ES-I3 (cell line): ENCODE measurements at regions not wholly inside any gene's neighbourhood (a gene's known extent, or its start where the extent isn't known, plus 50 kb on each side); places are given as distances from the start of the nearest gene placed in this dataset.

Experiments
- H3K36me3 ChIP-seq: 2 replicates; pipeline ENCODE4 v1.6.1; 2013; ENCODE audit warnings: mild to moderate bottlenecking, low read length, control low read depth, moderate library complexity; ENCODE audit not compliant: insufficient read depth
- H3K4me1 ChIP-seq: 2 replicates; pipeline ENCODE4 v1.6.1; 2013; ENCODE audit warnings: mild to moderate bottlenecking, control low read depth, low read length; ENCODE audit not compliant: insufficient read depth
- H3K9ac ChIP-seq: 2 replicates; pipeline ENCODE4 v1.6.1; 2013; ENCODE audit warnings: low read depth, mild to moderate bottlenecking, low read length, moderate library complexity
- H3K9me3 ChIP-seq: 2 replicates; pipeline ENCODE4 v1.6.1; 2013; ENCODE audit warnings: mild to moderate bottlenecking, low read length, moderate library complexity; ENCODE audit not compliant: control insufficient read depth, insufficient read depth

- Histone ChIP-seq H3K9ac (no peak overlapping the region), H3K9me3 (no peaks in the 10 kb centered on the region), H3K36me3 (no peaks in the 10 kb centered on the region), H3K4me1 (peaks cover 22% of the 10 kb centered on the region; the same call in 1 of the 2 replicates)
These were observed 95.9 kb upstream of the CIBAR2 start for GRCh38 chr16:85208181-85208580.

- Histone ChIP-seq H3K36me3 (no peaks in the 10 kb centered on the region), H3K9ac (no peak overlapping the region), H3K9me3 (no peaks in the 10 kb centered on the region), H3K4me1 (peaks cover 19% of the 10 kb centered on the region; the same call in 1 of the 2 replicates)
These were observed 96.6 kb upstream of the CIBAR2 start for GRCh38 chr16:85208643-85209520.

GRCh38 chr16:85209526-85210121 lies 97.4 kb upstream of the CIBAR2 start:
- H3K9me3 ChIP-seq, result no peaks in the 10 kb centered on the region
- peaks cover 19% of the 10 kb centered on the region; the same call in 1 of the 2 replicates for H3K4me1 ChIP-seq
- H3K9ac ChIP-seq, result no peak overlapping the region
- H3K36me3 ChIP-seq, result no peaks in the 10 kb centered on the region

- H3K9me3 ChIP-seq, result no peaks in the 10 kb centered on the region
- peaks cover 16% of the 10 kb centered on the region; the same call in 1 of the 2 replicates for H3K4me1 ChIP-seq
- no peaks in the 10 kb centered on the region for H3K36me3 ChIP-seq
- no peak overlapping the region for H3K9ac ChIP-seq
These were observed 98.3 kb upstream of the CIBAR2 start for GRCh38 chr16:85210423-85211169.

GRCh38 chr16:85211271-85211801 lies 99.1 kb upstream of the CIBAR2 start:
- Histone ChIP-seq H3K9me3 (no peaks in the 10 kb centered on the region), H3K9ac (no peak overlapping the region), H3K4me1 (peaks cover 9% of the 10 kb centered on the region; the same call in 1 of the 2 replicates), H3K36me3 (no peaks in the 10 kb centered on the region)

- H3K9ac ChIP-seq, result no peak overlapping the region
These were observed 101.8 kb upstream of the CIBAR2 start for GRCh38 chr16:85213926-85214675.

GRCh38 chr16:85215478-85216118 lies 103.3 kb upstream of the CIBAR2 start:
- no peaks in the 10 kb centered on the region; the same call in 1 of the 2 replicates for H3K9me3 ChIP-seq
- H3K9ac ChIP-seq, result no peak overlapping the region
- H3K4me1 ChIP-seq, result peaks cover 4% of the 10 kb centered on the region; the same call in 1 of the 2 replicates
- no peaks in the 10 kb centered on the region for H3K36me3 ChIP-seq

More at GRCh38 chr16:85213926-85214675, 101.8 kb upstream of the CIBAR2 start:
- Histone ChIP-seq H3K36me3 (no peaks in the 10 kb centered on the region), H3K4me1 (peaks cover 5% of the 10 kb centered on the region; the same call in 1 of the 2 replicates), H3K9me3 (no peaks in the 10 kb centered on the region; the same call in 1 of the 2 replicates)

- Histone ChIP-seq H3K36me3 (no peaks in the 10 kb centered on the region), H3K4me1 (peaks cover 5% of the 10 kb centered on the region; the same call in 1 of the 2 replicates), H3K9me3 (no peaks in the 10 kb centered on the region; the same call in 1 of the 2 replicates), H3K9ac (no peak overlapping the region)
These were observed 104.5 kb upstream of the CIBAR2 start for GRCh38 chr16:85216522-85217375.

- peaks cover 5% of the 10 kb centered on the region; the same call in 1 of the 2 replicates for H3K4me1 ChIP-seq
These were observed 108.0 kb upstream of the CIBAR2 start for GRCh38 chr16:85220125-85220839.

GRCh38 chr16:85220964-85221731 lies 108.9 kb upstream of the CIBAR2 start:
- no peaks in the 10 kb centered on the region; the same call in 1 of the 2 replicates for H3K9me3 ChIP-seq
- peaks cover 5% of the 10 kb centered on the region; the same call in 1 of the 2 replicates for H3K4me1 ChIP-seq
- H3K36me3 ChIP-seq, result no peaks in the 10 kb centered on the region
- H3K9ac ChIP-seq, result no peak overlapping the region

More at GRCh38 chr16:85220125-85220839, 108.0 kb upstream of the CIBAR2 start:
- Histone ChIP-seq H3K36me3 (no peaks in the 10 kb centered on the region), H3K9ac (no peak overlapping the region), H3K9me3 (no peaks in the 10 kb centered on the region; the same call in 1 of the 2 replicates)

- H3K4me1 ChIP-seq, result peaks cover 5% of the 10 kb centered on the region; the same call in 1 of the 2 replicates
- no peaks in the 10 kb centered on the region; the same call in 1 of the 2 replicates for H3K9me3 ChIP-seq
- H3K36me3 ChIP-seq, result no peaks in the 10 kb centered on the region
- no peak overlapping the region for H3K9ac ChIP-seq
These were observed 109.5 kb upstream of the CIBAR2 start for GRCh38 chr16:85221771-85222154.
